HG03378 (cell line): ENCODE measurements at regions not wholly inside any gene's neighbourhood (a gene's known extent, or its start where the extent isn't known, plus 50 kb on each side); places are given as distances from the start of the nearest gene placed in this dataset.
A peak's percentile ranks its signal among the peaks of the same experiment; 100 is the strongest.
"Not testable (repeated sequence)": the region's sequence is repeated elsewhere in the genome, so short reads cannot be mapped to it uniquely, and the experiment has no call there.

Source experiments
- ATAC-seq: cut with Tn5 transposase; IDR thresholded peaks from one replicate; pipeline ENCODE4 v1.9.1; 2021; ENCODE audit warnings: mild to moderate bottlenecking, moderate library complexity; ENCODE audit not compliant: unreplicated experiment

DNA sequence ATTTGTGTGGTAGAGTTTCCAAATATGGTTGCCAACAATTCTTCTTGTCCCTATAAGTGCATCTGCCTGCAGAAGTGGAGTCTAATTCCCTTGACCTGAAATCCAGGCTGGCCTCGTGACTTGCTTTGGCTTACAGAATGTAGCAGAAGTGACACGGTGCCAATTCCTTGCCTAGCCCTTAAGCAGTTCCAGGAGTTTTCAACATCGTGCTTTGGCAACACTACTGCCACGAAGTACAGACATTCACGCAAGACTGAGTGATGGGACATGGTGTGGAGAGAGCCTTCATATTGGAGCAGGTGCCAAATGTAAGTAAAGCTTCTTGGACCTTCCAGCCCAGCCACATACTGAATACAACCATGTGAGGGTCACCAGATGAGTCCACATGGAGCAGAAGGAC is 92.9 kb upstream of the NEK6 start:
- ATAC-seq: no peak

DNA sequence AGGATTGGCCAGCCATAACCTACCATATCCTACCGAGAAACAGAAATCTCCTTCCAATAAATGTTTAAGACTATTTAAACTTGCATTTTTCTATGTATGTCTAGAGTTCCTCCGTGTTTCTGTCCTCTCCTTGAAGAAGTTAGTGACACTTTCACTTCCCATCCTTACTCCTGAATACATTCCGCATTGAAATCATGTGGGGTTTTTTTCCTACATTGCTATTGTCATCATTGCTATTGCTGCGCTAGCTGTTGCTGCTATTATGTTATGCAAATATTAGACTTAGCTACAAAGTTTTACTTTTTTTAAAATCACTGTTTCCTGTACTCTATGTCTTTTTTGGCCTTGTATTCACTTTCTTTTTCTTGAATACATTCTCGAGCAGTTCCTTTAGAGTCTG is 83.3 kb upstream of the NEK6 start:
- ATAC-seq: no peak

DNA sequence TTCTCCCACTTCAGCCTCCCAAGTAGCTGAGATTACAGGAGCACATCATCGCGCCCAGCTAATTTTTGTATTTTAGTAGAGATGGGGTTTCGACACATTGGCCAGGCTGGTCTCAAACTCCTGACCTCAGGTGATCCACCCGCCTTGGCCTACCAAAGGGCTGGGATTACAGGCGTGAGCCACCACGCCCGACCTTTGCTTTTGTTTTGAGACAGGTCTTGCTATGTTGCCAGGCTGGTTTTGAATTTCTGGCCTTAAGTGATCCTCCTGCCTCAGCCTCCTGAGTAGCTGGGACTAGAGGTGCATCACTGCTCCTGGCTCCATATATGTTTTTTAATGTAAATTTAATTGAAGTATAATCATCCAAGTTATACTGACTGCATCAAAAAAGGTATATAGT is 80.2 kb upstream of the NEK6 start:
- not testable (repeated sequence) for ATAC-seq

DNA sequence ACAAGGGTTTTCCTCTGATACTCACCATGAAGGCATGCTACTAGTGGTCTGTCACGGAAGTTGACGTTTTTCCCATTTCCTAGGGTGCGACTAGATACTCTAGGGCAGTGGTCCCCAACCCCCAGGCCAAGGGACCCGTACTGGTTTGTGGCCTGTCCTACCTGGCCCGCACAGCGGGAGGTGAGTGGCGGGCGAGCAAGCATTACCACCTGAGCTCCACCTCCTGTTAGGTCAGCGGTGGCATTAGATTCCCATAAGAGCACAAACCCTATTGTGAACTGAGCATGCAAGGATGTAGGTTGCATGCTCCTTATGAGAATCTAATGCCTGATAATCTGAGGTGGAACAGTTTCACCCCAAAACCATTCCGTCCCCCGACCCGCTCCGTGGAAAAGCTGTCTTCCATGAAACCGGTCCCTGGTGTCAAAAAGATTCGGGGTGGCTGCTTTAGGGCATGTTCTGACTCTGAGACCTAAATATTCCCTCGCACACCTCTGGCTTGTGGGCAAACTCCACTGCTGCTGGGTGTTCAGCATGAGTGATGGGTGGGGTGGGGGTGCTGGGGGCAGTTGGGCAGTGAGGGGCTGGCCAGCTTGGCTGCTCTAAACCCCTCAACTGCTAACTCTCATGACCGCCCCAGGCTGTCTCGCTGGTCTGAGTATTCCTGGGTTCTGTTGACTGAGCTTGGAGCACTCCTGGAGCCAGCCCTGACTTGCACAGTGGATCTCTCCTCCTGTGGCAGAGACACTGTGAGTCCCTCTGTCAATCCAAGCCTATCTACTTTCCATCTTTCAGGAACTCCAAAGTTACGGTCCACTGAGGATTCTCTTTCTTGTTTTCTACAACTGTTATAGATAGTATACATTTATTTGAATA is 78.3 kb upstream of the NEK6 start:
- no peak for ATAC-seq

DNA sequence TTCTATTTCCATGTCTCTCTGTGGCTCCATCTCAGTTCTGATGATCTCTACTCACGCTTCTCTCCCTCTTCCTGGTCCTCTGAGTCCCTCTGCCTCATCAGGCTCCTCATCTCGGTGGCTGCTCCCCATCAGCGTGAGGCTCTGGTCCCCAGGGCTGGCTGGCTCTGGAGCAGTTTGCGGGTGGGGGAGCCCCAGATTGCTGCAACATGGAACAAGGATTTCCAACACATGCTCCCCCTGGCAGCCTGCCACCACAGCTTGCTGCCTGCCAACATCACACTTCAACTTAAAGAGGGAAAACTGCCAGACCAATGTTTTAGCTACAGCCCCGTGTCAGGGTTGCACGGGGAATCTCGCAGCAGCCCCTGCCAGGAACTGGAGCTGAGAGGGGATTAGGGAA is 77.2 kb upstream of the NEK6 start:
- no peak for ATAC-seq

DNA sequence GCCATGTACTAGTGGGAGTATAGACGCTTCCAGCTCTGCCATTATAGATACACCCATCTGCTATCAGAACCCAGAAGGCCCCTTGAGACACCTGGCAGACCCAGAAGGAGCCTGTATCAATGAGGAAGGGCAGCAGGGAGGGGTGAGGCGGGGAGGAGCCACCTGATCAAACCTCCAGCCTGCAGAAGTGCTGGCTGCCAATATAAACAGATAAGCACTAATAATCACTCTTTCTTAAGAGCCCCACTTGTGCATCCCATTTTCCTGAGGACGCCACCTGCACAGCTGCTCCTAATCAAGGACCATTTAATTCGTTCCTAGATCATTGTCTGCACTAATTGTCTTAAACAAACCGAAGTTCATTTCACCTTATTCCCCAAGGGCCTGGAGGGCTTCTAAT is 75.0 kb upstream of the NEK6 start:
- ATAC-seq: no peak

DNA sequence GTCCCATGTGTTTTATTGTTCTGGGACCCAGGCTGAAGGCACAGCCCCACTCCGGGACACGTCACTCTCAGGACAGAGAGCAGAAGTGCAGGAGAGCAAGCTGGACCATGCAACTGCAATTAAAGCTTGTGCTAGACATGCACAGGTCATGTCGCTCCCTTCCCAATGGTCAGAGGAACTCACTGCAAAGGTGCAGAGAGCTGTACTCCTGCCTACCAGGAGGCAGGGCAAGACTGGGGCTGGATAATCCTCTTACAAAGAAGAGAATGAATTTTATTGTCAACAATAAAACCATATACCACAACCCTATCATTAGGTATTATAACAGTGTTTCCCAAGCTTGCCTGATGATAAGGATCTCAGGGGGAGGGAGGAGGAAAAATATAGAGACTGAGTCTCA is 74.0 kb upstream of the NEK6 start:
- no peak for ATAC-seq

DNA sequence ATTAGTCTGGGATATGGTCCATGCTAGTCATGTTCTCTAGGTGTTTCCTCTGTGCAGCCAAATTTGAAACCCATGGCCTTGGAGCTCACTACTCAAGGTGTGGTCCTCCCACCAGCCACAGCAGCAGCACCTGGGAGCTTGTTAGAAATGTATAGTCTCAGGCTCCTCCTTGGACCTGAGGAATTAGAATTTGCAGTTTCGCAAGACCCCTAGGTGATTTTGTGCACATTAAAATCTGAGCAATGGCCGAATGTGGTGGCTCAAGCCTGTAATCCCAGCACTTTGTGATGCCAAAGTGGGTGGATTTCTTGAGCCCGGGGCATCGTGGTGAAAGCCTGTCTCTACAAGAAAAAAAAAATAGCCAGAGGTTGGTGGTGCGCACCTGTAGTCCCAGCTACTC is 72.3 kb upstream of the NEK6 start:
- no peak for ATAC-seq

DNA sequence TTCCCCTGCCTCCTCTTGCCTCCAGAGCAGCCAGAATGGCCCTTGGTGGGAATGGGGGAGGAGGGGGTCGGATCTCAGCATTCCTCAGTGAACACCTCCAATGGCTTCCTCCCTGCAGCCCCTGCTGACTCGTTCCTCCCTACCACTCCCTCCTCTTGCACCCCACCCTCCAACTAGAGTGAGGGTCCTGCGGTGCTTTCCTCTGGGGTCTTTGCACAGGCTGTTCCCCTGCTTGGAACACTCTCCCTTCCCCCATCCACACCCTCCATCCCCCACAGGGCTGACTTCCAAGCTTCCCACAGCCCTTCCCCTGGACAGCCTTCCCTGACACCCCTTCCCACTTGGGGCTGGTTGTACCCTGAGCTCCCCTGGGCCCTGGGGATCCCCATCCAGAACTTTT is 70.4 kb upstream of the NEK6 start:
- no peak for ATAC-seq

DNA sequence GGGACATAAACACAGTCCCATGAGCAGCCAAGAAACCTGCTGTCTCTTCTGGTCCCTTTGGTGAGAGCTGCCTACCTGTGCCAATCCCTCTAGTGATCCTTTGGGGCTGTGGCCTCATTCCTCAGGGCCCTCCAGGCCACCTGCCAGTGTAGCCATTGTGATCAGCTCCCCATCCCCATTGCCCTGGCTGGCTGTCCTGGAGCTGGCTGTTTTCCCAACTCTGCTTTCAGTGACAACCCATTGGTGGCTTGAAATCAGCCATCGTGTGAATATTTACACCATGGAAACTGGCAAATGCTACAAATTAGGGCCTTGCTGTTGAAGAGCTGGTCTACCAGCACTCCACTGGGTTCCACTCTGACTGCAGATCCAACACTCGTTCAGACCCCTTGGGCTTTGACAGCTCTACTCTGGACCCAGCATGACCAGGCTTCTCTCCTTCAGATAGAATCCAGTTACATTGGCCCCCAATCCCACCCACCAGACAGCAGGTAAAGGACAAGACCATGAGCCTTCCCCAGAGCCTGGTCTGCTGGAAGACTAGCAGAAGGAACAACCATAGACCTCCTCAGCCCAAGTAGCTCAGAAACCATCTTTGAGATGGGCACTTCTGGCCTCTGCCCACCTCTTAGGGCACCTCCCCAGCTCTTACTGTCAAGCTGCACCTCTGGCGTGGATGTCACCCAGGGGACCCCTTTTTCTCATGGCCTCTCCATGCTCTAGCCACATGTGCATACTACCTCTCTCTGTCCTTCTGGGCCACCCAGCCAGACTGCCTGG is 69.2 kb upstream of the NEK6 start:
- no peak for ATAC-seq

DNA sequence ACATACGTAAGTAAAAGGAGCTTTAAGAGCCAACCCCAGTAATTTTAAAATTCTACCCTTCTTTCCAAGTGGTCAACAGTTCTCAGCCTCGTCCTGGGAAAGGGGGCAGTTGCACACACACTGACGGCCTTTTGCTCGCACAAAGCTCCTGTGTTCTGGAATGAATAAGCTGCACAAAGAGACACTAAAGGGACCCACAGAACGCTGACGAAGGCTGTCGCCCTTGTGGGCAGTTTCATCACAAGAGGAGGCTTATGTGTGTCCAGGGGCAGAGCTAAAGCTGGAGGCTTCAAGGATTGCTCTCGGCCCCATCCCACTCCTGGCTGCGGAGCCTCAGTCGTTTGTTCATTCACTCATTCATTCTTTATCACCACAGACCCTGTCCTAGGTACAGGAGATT is 67.0 kb upstream of the NEK6 start:
- no peak for ATAC-seq

DNA sequence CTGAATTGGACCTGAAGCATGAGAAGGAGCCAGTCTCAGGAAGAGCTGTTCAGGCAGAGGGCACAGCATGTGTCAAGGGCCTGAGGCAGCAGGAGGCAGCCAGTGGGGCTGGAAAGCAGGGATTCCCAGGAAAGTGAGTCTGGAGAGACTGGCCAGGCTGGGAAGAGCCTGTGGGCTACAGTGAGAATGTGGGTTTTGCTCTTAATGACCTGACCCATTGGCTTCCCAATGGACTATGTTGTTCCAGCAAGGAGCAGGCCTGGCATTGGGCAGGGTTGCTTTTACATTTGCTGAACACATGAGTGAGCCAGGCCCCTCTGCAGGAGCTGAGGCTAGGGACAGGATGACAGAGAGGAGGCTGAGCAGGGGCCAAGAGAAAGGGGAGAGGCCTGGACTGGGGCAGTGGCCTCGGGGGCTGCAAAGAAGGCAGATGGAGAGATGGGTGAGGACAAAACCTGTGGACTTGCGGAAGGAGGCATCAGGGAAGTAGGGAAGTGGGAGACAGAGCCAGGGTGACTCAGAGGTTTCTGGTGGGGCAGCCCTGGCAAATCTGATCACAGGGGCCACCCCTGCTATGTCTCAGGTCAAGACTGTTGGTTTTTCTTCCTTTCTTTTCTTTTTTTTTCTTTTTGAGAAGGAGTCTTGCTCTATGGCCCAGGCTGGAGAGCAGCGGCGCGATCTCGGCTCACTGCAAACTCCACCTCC is 65.9 kb upstream of the NEK6 start:
- ATAC-seq: no peak

DNA sequence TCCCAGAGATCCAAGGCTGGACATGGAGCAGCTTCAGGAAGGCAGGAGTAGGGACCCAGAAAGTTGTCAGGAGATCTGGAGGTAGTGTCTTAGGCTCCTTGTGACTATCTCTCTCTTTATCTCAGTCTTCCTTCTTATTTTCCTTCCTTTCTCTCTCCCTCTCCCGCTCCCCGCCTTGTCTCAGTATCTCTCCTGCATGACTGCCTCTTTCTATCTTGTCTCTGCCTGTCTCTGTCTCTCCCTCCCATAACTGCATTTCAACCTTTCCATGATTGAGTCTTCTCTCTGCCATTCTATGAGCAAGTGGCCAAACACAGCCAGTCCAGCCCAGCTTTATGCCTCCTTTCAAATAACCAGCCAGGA is 61.0 kb upstream of the NEK6 start:
- ATAC-seq: no peak

DNA sequence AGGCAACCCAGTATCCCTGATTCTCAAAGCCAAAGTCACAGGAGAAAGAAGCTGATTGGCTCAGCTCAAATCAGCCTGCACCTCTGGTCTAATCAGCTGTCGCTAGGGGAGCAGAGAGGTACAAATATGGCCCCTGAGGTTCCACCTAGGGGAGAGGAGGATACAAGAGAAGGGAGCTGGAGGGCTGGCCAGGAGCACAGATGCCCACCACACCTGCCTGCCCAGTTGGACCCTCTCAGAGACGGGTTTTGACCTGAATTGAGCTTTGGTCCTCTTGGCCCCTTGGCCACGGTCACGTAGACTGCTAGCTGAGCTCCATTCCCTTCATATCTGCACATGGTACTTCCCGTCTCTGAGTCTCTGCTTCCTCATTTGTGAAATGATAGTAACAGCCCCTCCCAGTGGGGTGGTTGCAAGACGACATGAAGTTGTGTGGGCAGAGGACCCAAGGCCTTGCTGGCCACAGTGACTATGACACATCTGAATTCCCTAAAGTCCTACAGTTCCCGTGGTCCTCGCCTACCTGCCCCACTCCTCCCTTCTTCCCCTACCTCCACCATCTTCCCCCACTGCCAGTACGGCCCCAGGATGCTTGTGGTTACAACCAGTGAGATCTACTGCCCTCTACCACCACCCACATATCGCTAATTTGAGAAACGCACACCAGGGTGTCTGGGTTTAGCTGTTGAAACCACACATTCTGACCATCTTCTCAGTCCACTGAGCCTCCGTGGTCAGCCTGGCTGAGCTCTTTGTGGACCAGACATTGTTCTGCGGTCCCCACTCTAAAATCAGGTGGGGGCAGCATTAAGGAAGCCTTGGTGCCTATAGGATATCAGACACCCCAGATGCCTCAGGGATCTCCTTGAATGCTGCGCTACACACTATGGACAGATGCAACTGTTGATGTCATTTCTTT is 60.3 kb upstream of the NEK6 start:
- peak; percentile 53 for ATAC-seq

DNA sequence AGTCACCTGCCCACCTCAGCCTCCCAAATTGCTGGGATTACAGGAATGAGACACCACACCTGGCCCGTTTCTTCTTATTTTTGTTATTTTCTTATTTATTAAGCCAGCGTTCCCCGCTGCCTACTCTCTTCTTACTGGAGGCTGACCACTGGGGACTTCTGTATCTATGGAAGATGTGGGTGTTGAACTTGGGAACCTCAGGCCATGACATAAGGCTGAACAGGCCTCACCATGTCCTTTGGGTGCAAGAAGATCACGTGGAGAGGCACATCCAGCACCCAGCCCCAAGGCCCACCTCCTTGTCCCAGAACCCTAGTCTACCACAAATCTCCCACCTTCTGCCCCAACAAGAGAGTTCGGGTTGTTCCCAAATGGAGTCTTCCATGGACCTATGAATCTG is 59.4 kb upstream of the NEK6 start:
- ATAC-seq: no peak

DNA sequence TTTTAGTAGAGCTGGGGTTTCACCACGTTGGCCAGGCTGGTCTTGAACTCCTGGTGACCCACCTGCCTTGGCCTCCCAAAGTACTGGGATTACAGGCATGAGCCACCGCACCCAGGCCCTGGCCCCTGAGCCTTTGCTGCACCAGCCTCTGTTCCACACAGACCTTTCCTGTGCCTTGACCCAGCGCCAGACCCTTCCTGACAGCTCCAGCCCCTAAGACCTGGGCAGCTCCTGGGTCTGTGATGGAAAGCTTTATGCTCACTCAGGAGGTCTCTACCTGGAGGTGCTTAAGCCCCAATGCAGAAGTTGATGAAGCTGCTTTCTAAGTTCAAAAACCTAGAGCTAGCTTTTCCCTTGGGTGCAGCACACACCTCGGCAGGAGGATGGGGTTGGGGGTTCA is 58.8 kb upstream of the NEK6 start:
- ATAC-seq: no peak

DNA sequence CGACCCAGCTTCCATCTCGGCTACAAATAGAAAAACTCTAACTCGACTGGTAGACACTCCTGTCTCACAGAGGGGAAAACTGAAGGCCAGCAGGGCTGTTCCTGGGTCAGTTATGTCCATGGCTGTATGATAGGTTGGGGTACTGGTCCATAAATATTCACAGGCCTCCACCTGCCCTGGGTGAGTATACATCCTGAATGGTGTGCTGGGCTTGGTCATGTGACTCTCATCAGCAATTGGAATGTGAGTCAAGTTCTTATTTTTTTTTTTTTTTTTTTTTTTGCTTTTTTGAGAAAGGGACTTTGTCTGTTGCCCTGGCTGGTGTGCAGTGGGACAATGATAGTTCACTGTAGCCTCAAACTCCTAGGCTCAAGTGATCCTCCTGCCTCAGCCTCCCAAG is 58.3 kb upstream of the NEK6 start:
- ATAC-seq: no peak

DNA sequence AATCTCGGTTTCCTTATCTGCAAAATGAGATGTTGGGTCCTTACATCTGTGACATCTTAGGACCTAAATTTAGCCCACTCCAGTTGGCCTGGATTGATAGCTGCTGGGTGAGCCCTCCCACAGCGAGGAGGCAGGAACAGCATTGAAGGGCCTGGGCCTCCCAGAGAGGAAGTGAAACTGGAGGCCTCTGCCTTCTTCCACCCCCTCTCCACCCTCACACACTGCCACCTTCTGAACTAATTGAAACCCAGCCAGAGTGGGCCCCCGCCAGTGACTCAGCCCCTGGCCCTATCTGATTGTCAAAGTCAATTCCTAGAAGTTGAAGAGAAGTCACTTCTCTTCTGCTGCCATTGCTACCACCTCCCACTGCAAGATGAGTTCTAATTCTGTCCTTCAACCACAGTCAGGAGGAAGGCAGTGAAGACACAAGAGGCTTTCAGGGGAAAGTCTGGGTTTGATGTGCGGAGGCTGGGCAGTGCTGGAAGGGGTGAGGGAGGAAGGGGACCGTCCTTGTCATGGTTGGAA is 55.2 kb upstream of the NEK6 start:
- ATAC-seq: peak; percentile 74

DNA sequence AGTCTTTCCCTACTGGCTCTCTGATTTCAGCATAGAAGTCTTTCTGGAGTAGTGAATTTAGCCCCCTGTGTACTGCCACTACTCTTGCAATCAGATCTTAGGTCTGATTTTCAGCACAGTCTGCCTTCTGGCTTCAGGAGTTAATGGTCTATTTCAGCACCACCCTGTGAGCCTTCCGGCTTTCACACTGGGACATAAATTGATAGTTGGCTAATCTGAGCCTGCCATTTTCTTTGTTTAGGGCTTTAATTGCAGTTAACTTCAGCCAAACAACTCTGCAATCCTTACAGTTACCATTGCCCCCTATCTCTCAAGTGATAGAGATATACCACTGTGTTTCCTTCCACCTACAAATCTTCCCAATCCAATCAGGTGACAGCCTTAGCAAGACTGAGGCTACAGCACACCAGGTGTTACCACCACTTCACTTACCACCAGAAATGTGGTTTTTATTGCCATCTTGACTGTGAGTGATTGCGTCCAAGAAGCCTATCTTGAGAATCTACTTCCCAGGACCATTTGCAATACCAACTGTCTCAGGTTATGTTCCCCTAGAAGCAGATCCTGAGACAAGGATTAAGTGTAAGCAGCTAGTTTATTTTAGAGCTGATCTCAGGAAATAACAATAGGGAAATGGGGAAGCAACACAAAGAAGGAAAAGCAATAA is 51.9 kb upstream of the NEK6 start:
- ATAC-seq: no peak

DNA sequence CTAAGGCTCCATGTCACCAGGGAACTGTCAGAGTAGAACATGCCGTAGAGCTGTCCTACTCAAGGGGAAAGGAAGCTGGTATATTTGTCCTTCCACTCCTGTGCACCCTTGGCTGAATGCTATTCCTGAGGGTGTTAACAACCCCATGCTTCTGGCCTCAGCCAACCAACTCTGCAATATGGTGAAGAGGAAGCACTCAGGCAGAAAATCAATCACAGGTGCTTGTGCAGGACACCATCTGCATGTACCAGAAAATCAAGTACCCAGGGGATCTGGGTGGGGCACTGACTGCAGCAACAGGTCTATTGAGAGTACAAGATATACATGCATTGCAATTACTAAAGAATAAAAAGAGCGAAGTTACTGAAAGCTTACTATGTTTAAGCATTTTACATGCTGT is 51.4 kb upstream of the NEK6 start:
- no peak for ATAC-seq
